ENCODE measurements at regions not wholly inside any gene's neighbourhood (a gene's known extent, or its start where the extent isn't known, plus 50 kb on each side); places are given as distances from the start of the nearest gene placed in this dataset.

DNA sequence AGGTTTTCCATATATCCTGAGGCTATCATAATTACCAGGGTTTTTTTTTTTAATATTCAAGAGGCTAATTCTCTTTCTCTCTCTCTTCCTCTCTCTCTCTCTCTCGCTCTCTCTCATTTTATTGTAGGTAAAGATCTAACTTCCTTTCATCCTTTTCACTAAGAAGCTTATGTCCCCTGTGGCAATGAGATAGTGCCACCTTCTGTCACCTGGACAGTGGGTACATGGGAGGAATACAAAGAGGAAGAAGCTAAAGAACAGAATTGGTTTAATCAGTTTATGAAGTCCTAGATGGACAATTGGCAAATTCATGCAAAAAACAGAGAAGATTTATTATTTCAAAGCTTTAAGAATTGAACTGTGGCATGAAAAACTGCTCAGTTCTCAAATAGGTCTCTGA, 1582.3 kb upstream of the TMEFF2 start:
- no peak for DNase-seq (ENCODE audit: low read depth in 2 of 2)

DNA sequence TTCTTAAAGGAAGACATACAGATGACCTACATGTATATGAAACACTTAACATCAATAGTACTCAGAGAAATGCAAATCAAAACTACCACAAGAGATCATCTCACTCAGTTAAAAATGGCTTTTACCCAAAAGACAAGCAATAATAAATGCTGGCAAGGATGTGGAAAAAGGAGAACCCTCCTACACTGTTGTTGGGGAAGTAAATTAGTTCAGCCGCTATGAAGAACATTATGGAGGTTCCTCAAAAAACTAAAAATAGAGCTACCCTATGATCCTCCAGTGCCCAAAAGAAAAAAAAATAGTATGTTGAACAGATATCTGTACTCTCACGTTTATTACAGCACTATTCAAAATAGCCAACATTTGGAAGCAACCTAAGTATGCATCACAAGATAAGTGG, 1579.4 kb upstream of the TMEFF2 start:
- no peak for DNase-seq (ENCODE audit: low read depth in 2 of 2)

DNA sequence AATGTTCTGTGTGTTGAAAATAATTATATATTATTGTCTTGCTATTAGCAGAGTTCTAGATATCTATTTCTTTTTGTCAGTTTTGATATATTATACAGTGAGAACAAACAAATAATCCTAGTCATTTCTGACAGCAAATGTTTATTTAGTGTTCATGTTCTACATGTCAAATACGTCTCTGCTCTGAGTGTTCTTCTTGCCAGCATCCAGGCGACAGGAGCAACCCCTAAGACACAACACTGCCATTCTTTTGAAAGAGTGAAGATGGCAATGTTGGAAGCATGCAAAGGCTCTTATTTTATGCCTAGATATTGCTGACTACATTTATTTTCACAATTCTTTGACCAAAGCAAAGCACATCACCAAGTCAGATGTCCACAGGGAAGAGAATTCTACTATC, 1556.6 kb upstream of the TMEFF2 start:
- DNase-seq (ENCODE audit: low read depth in 2 of 2): no peak

DNA sequence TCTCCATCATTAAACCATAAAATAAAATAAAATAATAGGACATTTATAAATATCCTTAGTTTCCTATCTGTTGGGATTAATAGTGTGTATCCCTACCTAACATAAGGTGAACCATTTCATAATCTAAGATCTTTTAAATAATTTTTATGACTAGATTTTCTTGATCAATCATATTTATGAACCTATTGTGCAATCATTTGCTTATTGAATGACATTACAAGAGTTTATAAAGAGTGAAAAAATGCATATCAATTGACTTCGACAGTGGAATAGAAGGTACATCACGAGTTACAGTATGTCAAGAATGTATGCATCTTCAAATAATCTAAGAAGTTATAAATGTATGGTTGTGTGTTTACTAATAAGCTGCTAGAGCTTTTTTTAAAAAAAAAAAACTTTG, 1554.8 kb upstream of the TMEFF2 start:
- no peak for DNase-seq (ENCODE audit: low read depth in 2 of 2)

DNA sequence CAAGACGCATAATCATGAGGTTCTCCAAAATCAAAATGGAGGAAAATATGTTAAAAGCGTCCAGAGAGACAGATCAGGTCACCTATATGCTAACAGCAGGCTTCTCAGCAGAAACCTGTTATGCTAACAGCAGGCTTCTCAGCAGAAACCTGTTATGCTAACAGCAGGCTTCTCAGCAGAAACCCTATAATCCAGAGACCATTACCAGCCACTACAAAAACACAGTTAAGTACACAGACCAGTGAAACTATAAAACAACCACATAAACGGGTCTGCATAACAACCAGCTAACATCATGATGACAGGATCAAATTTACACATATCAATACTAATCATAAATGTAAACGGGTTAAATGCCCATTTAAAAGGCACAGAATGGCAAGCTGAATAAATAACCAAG, 1548.4 kb upstream of the TMEFF2 start:
- no peak for DNase-seq (ENCODE audit: low read depth in 2 of 2)

DNA sequence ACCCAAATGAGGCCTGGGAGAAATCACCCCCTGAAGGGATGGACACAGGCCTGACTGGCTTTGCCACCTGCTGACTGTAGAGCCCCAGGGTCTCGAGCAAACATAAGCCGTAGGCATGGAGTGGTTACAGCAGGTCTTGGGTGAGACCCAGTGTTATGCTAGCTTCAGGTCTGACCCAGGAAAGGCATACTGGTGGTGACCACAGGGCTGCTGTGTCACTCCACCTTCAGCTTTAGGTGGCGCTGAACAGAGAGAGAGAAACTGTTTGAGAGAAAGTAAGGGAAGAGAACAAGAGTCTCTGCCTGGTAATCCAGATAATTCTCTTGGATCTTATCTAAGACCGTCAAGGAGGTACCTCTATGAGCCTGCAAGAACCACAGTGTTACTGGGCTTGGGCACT, 1544.2 kb upstream of the TMEFF2 start:
- no peak for DNase-seq (ENCODE audit: low read depth in 2 of 2)

DNA sequence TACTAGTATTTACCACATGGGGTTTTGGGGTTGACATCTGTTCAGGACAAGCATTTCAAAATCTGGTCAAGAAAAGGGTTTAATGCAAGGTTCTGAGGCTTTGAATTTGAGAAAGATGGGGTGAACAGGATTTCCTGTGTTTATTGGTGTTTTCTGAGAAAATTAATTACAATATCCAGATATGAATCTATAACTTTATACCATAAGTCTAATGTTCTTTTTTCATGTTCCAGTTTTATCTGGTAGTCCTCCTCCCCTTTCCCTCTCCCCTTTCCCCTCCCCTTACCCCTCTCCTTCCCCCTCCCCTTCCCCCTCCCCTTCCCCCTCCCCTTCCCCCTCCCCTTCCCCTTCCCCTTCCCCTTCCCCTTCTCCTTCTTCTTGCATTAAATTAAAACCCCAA, 1518.2 kb upstream of the TMEFF2 start:
- DNase-seq (ENCODE audit: low read depth in 2 of 2): no peak

DNA sequence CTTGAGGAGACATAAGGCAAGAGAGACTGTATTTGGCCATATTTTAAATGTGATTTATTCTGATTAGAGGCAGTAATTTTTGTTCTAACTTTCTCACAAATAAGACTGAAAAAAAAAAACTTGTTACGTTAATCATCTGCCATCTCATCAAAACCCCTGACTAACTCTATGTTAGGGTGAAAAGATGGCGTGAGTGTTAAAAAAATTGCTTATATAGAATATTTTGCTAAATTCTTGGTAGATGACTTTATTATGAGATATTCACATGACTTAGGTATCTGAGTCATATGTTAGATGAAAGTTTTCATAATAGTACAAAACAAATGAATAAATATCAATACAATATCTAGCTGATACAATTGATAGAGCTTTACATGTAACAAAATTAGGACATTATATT, 1508.7 kb upstream of the TMEFF2 start:
- DNase-seq (ENCODE audit: low read depth in 2 of 2): no peak

DNA sequence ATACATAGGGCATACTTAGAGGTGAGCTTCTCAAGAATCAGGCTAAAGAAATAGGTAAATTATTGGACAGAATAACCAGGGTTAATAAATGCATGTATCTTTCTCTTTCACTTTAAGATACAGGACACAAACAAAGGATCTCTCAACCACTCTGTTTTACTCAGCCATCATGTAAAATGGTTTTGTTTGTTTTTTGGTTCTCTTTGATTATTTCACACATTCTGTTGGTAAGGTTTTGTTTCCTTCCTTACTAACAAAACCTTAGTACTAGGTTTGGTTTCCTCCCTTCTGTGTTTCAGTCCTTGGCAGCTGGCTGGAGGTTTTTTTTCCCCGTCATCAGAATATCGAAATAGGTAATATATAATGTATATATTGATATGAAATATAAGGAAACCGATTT, 1506.8 kb upstream of the TMEFF2 start:
- DNase-seq (ENCODE audit: low read depth in 2 of 2): no peak

DNA sequence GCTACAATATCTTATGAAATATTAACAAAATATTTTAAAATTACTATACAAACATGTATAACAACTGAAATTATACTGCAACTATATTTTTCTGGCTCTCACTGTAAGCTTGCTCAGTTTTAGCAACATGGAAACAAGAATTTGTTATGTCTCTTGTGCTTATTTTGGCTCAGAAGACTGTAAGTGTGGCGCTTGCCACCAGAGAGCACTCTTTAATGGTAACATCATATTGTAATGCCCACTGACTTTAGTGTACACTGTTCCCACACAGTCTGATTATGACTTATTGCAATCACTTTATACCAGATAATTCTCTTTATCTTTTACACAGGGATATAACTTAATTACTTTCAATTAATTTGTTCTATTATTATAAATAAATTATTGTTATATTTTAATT, 1500.6 kb upstream of the TMEFF2 start:
- no peak for DNase-seq (ENCODE audit: low read depth in 2 of 2)

DNA sequence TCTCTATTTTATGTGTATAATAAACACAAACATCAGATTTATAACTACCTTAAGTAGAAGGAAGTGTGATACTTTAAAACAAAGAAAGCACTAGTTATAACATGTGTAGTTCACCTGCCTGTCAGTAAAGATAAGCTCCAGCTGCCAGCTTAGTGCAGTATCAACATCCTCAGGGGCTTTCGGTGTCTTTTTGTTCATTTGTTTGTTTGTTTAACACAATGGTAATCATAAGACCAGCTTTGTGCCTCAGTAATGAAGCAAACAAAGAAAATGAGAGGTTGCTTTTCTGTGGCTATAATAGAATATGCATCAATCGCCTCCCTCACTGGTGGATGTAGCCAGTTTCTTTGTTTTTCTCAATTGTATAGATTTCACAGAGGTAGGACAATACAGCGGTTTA, 1499.0 kb upstream of the TMEFF2 start:
- no peak for DNase-seq (ENCODE audit: low read depth in 2 of 2)

DNA sequence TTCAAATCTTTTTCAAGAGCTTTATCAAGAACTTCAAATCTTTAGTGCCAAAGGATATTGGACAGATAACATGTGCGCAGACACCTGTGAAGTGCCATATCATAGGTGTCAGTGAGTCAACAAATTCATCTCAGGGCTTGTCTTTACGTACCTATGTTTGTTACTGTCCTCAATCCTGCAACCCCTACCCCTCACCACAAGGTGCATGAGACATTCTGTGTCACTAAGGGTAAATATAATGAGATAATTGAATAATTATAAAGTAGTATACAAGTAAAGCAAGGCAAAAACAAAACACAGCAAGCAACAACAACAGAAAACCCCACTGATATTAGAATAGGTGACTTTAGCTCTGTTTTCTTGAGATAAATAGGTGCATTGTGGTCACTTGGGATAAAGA, 1495.8 kb upstream of the TMEFF2 start:
- no peak for DNase-seq (ENCODE audit: low read depth in 2 of 2)

DNA sequence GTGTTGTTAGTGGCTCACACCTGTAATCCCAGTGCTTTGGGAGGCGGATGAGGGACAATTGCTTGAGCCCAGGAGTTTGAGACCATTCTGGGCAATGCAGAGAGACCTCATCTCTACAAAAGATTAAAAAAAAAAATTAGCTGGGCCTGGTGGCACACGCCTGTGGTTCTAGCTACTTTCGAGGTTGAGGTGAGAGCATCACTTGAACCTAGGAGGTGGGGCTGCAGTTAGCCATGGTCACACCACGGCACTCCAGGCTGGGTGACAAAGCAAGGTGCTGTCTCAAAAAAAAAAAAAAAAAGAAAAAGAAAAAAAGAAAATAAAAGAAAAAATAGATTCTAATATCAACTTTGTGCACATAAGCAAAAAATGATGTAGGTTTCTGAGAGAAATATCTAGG, 1492.5 kb upstream of the TMEFF2 start:
- DNase-seq (ENCODE audit: low read depth in 2 of 2): no peak

DNA sequence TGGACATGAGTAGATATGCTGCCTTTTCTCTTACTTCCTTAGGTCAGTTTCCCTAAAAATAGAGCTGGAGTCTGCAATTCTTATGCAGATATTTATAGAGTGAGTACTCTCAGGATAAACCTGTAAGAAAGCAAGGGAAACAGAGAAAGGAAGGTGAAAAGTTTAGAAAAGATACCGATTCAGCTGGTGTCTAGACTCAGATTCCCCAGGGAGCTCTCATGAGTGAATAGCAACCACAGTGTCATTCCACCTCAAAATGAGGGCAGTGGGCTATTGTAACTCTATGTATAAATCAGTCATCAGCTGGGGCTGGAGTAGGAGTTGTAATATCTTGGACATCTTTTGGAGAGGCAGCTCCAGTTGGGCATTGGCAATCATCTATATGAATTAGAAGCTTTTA, 1485.1 kb upstream of the TMEFF2 start:
- no peak for DNase-seq (ENCODE audit: low read depth in 2 of 2)

DNA sequence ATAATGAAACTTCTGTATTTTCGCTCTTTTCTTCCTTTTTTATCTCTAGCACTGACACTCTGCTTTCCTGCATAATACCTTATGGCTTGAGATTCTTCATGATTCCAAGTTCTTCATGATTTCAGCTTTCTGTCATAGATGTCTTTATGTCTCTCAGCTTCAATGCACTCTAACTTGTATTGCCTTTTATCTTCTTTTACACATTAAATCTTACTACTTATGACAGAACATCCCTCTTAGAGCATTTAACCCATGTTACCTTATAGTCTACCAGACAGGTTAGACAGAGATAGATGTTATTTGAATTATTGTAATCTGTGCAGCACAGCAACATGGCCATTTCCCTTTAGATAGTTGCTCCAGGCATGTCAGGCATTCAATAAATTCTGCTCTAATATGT, 1475.7 kb upstream of the TMEFF2 start:
- no peak for DNase-seq (ENCODE audit: low read depth in 2 of 2)

DNA sequence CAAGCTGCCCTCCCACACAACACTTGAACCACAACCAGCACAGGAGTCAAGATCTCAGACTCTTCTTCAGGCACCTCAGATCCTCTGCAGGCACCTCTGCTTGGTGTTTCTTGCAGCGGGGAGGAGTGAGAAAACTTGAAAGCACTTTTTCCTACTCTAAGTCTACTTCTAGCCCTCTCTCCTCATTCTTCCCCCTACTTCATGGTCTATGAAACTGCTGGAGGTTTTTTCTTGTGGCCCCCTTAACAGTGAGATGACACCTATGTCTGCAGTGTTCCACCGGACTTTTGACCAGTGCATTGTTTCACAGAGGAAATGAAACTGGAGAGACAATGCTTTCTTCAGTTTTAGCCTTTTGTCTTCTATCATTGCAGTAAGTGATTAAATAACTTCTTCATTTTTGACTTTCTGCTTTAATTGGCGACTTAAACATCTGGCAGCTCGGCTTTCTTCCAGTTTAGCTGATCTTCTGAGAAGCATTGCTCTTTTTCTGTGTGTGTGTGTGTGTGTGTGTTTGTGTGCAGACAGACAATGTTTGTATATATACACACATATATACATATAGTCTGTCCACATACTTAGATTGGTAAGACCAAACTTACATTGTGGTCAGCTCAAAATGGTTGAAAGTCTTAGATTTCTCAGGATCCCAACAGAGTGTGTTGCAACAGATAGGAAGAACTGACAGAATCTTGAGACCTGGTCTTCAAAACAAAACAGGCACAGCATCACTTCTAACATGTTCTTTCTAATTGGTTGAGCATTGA, 1474.0 kb upstream of the TMEFF2 start:
- no peak for DNase-seq (ENCODE audit: low read depth in 2 of 2)

DNA sequence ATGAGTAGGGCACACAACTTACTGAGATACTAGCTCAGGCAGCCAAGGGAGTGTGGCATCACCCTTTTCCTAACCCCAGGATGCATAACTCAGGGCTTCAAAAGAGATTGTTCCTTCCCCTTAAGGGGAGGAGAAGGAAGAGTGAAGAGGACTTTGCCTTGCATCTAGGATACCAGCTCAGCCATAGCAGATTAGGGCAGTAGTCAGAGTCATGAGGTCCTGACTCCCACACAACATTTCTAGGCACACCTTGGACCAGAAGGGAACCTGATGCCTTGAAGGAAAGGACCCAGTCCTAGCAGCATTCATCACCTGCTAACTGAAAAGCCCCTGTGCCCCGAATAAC, 1433.2 kb upstream of the TMEFF2 start:
- no peak for DNase-seq (ENCODE audit: low read depth in 2 of 2)

DNA sequence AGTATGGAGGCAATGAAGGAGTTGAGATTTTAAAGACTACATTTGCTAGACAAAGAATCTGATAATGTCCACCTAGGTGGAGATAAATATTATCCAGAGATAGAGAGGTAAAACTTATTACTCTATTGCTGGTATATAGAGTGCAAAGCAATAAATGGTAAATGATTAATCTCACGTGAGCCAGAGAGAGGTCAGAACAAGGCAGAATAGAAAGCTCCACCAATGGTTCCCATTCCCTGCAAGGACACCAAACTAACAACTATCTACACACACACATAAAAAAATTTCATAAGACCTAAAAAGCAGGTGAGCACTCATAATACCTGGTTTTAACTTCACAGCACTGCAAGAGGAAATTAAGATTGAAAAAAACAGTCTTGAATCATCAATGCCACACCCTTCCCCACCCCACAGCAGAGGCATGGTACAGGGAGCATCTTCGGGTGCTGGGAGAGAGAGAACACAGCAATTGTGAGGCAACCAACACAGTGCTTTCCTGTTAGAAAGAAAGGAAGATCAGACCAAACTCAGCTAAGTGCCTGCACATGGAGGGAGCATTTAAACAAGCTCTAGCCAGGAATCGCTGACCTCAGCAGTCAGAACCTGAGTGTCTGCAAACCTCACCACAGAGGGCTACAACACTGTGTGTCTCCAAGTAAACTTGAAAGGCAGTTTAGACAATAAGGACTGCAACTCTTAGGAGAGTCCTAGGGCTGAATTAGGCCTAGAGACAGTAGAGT, 1432.6 kb upstream of the TMEFF2 start:
- DNase-seq (ENCODE audit: low read depth in 2 of 2): no peak

DNA sequence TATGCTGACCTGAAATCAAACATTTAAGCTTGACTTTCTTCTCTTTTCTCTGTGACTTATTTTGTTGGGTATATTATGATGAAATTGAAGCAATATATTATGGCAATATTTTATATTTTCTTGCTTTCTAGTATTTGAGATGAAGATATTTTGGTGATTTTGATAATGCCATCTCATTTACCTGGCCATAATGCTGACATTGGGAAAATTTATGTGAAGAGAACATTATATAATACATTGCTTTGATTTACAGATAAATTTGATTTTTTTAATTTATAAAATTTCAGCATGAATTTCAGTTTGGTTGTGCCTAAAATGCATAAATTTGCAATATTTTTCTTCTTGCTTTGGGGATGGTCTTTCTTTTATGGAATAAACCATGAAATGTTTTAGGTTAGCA, 1413.7 kb upstream of the TMEFF2 start:
- no peak for DNase-seq (ENCODE audit: low read depth in 2 of 2)

DNA sequence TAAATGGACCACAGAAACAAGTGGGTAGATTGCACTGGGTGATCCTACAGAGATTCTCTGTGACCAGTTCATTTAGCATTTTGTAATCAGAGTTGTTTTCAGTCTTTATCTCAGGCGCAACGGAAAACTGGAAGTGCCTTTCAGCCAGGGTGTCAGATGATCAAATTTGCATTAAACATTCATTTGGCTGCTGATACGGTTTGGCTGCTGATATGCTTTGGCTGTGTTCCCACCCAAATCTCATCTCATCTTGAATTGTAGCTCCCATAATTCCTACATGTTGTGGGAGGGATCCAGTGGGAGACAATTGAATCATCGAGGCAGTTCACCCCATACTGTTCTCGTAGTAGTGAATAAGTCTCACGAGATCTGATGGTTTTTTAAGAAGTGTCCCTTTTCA, 1396.1 kb upstream of the TMEFF2 start:
- DNase-seq (ENCODE audit: low read depth in 2 of 2): no peak

DNA sequence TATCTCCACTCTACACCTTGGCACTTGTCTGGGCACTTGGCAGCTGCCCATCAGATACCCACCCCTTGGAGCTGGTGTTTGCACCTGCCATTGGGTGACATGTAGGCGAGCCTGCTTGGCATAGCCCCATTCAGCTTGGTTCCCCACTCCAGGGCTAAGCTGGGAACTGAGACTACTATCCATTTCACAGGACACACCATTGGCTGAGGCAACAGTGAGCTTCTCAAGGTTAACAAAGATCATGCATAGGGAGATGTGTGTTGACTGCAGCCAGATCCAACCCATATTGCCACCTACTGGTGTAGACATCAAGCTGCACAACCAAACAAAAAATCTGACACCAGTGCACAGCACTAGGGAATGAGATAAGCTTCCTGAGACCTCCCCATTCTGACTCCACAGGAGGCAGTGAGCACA, 1389.8 kb upstream of the TMEFF2 start:
- no peak for DNase-seq (ENCODE audit: low read depth in 2 of 2)

DNA sequence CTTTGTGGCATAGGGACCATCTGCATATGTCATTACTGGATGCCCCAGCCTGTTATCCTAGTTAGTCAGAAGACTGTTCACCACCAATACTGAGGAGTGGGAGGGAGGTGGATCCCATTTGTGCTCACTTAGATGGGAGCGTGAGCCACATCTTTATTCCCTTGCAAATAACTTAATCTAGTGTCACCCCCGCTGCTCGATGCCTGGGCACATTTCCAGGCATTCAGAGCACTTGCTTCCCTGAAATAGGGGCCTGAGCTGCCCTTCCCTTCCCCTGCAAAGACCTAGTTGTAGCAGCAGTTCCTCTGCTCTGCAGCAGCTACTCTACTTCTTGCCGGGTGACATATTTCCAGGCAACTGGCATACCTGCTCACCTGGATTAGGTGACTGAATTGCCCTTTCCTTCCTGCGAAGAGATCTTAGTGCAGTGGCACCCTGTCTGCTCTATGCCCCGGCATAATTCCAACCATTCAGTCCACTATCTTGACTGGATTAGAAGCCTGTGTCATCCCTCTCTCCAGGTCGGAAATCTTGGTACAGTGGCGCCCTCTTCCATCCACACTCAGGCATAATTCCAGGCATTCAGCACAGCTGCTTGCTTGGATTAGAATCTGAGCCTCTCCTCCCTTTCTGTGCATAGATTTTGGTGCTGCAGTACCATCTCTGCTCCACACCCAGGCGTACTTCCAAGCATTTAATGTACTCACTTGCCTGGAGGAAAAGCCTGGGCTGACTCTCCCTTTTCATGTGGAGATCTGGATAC, 1389.1 kb upstream of the TMEFF2 start:
- no peak for DNase-seq (ENCODE audit: low read depth in 2 of 2)

DNA sequence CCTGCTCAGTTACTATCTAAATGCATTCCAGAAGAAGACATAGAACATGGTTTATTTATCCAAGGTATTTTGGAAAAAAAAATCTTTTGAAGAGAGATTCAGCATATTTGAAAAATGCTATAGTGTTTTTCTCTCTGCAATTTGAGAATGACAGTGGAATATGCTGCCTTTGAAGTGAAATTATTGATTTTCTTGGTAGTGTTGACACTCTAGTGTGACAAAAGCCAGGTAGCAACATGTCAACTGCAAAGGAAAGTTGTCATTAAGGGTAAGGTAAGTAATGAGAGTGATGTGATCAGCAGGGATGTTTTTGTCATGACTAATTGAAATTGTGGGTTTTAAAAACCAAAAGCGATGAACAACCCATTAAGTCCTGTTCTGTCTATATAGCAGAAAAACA, 1387.1 kb upstream of the TMEFF2 start:
- DNase-seq (ENCODE audit: low read depth in 2 of 2): no peak
